H1 (cell line): ENCODE measurements at regions not wholly inside any gene's neighbourhood (a gene's known extent, or its start where the extent isn't known, plus 50 kb on each side); places are given as distances from the start of the nearest gene placed in this dataset.

ENCODE experiments used
- ASH2L ChIP-seq: fragments of 200-600, 300-600 bp; sonication (generic); IDR thresholded peaks from one replicate; pipeline ENCODE4 v1.7.1; 2017; ENCODE audit warnings: low read length
- GABPA ChIP-seq: IDR thresholded peaks from 2 replicates; pipeline ENCODE4 v1.6.1; 2011; ENCODE audit warnings: mild to moderate bottlenecking, low read length, moderate library complexity, borderline replicate concordance; ENCODE audit not compliant: insufficient read depth
- KDM1A ChIP-seq: fragments of 200-600, 300-600 bp; sonication (generic); IDR thresholded peaks from 2 replicates; pipeline ENCODE4 v1.7.1; 2016; ENCODE audit warnings: mild to moderate bottlenecking, low read length, borderline replicate concordance
- RAD21 ChIP-seq, 2 experiments: IDR thresholded peaks in 1 of 2; conservative IDR thresholded peaks in 1 of 2; 2 replicates each; pipeline ENCODE4 v1.6.1; 2011; ENCODE audit warnings: low read depth in 2 of 2, low read length in 2 of 2, improper control_type of control experiment in 1 of 2, inconsistent platforms in 1 of 2, mild to moderate bottlenecking in 1 of 2, moderate library complexity in 1 of 2
- SP4 ChIP-seq: IDR thresholded peaks from 2 replicates; pipeline ENCODE4 v1.6.1; 2012; ENCODE audit warnings: low read length, inconsistent platforms
- SUZ12 ChIP-seq: fragments of 200-600 bp; sonication (generic); IDR thresholded peaks from 2 replicates; pipeline ENCODE4 v1.6.1; 2012; ENCODE audit warnings: mild to moderate bottlenecking, inconsistent platforms, low read length, moderate library complexity, mixed read lengths
- TF ChIP-seq, protein P1 (sequence below): fragments of 300-600 bp; sonication (generic); IDR thresholded peaks from 2 replicates; pipeline ENCODE4 v1.7.1; 2012; ENCODE audit warnings: low read length, moderate library complexity, mild to moderate bottlenecking, inconsistent platforms; ENCODE audit not compliant: insufficient replicate concordance
- TF ChIP-seq, protein P2 (sequence below): IDR thresholded peaks from 2 replicates; pipeline ENCODE4 v1.6.1; 2012; ENCODE audit warnings: inconsistent platforms

DNA sequence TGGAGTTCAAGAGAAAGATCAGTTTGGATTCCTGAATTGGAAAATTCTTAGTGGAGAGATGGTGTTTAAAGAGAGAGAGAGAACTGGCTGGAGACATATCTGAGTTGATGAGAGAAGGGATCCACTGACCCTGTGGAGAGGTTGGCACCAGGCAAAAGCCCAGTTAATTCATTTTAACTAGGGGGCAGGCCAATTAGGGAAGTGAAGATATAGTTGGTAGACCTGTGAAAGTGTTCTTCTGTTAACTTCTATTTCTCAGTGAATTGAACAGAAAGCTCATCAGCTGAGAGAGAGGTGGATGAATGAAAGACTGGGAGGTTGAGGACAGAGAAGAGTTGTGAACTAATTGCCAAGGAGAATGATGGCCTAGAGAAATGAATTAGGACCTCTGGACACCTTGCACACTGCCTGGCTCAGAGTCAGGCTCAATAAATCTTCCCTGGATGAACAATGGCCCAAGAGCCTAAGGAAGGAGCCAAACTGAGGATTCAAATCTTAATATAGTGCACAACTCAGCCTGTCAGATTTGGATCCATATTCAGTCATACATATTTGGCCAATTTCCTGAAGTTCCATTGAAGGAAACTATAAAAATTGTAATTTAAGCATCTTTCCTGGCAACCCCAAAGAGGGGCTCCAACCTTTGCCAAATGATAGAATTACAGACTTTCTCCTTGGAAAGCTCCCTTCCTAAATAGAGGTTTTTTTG lies 82.2 kb upstream of the RMDN2 start (continued):
- TF ChIP-seq, protein P1, sequence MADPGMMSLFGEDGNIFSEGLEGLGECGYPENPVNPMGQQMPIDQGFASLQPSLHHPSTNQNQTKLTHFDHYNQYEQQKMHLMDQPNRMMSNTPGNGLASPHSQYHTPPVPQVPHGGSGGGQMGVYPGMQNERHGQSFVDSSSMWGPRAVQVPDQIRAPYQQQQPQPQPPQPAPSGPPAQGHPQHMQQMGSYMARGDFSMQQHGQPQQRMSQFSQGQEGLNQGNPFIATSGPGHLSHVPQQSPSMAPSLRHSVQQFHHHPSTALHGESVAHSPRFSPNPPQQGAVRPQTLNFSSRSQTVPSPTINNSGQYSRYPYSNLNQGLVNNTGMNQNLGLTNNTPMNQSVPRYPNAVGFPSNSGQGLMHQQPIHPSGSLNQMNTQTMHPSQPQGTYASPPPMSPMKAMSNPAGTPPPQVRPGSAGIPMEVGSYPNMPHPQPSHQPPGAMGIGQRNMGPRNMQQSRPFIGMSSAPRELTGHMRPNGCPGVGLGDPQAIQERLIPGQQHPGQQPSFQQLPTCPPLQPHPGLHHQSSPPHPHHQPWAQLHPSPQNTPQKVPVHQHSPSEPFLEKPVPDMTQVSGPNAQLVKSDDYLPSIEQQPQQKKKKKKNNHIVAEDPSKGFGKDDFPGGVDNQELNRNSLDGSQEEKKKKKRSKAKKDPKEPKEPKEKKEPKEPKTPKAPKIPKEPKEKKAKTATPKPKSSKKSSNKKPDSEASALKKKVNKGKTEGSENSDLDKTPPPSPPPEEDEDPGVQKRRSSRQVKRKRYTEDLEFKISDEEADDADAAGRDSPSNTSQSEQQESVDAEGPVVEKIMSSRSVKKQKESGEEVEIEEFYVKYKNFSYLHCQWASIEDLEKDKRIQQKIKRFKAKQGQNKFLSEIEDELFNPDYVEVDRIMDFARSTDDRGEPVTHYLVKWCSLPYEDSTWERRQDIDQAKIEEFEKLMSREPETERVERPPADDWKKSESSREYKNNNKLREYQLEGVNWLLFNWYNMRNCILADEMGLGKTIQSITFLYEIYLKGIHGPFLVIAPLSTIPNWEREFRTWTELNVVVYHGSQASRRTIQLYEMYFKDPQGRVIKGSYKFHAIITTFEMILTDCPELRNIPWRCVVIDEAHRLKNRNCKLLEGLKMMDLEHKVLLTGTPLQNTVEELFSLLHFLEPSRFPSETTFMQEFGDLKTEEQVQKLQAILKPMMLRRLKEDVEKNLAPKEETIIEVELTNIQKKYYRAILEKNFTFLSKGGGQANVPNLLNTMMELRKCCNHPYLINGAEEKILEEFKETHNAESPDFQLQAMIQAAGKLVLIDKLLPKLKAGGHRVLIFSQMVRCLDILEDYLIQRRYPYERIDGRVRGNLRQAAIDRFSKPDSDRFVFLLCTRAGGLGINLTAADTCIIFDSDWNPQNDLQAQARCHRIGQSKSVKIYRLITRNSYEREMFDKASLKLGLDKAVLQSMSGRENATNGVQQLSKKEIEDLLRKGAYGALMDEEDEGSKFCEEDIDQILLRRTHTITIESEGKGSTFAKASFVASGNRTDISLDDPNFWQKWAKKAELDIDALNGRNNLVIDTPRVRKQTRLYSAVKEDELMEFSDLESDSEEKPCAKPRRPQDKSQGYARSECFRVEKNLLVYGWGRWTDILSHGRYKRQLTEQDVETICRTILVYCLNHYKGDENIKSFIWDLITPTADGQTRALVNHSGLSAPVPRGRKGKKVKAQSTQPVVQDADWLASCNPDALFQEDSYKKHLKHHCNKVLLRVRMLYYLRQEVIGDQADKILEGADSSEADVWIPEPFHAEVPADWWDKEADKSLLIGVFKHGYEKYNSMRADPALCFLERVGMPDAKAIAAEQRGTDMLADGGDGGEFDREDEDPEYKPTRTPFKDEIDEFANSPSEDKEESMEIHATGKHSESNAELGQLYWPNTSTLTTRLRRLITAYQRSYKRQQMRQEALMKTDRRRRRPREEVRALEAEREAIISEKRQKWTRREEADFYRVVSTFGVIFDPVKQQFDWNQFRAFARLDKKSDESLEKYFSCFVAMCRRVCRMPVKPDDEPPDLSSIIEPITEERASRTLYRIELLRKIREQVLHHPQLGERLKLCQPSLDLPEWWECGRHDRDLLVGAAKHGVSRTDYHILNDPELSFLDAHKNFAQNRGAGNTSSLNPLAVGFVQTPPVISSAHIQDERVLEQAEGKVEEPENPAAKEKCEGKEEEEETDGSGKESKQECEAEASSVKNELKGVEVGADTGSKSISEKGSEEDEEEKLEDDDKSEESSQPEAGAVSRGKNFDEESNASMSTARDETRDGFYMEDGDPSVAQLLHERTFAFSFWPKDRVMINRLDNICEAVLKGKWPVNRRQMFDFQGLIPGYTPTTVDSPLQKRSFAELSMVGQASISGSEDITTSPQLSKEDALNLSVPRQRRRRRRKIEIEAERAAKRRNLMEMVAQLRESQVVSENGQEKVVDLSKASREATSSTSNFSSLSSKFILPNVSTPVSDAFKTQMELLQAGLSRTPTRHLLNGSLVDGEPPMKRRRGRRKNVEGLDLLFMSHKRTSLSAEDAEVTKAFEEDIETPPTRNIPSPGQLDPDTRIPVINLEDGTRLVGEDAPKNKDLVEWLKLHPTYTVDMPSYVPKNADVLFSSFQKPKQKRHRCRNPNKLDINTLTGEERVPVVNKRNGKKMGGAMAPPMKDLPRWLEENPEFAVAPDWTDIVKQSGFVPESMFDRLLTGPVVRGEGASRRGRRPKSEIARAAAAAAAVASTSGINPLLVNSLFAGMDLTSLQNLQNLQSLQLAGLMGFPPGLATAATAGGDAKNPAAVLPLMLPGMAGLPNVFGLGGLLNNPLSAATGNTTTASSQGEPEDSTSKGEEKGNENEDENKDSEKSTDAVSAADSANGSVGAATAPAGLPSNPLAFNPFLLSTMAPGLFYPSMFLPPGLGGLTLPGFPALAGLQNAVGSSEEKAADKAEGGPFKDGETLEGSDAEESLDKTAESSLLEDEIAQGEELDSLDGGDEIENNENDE: no peak
- TF ChIP-seq GABPA (no peak), SUZ12 (no peak), ASH2L (no peak), SP4 (no peak), RAD21 (IDR thresholded peaks at IDR 0.05 in 1 of 2, conservative IDR thresholded peaks at IDR 0.05 in 1 of 2; ENCODE audit: low read depth in 2 of 2, low read length in 2 of 2) (no peak), KDM1A (no peak)
- TF ChIP-seq, protein P2, sequence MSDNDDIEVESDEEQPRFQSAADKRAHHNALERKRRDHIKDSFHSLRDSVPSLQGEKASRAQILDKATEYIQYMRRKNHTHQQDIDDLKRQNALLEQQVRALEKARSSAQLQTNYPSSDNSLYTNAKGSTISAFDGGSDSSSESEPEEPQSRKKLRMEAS: no peak
